Vagina (tissue), 2 donors: ENCODE measurements at regions not wholly inside any gene's neighbourhood (a gene's known extent, or its start where the extent isn't known, plus 50 kb on each side); places are given as distances from the start of the nearest gene placed in this dataset.

Source experiments
- DNase-seq, 2 donors: peaks; one replicate each; pipeline ENCODE4 v3.0.0-alpha.2; 2017; ENCODE audit errors: extremely low spot score in 2 of 2
- H3K27ac ChIP-seq: fragments of 200-600 bp; sonication (generic); one replicate; pipeline ENCODE4 v1.5.1; 2019
- H3K27me3 ChIP-seq: fragments of 200-600 bp; sonication (generic); one replicate; pipeline ENCODE4 v1.5.1; 2019
- H3K36me3 ChIP-seq, 2 donors: fragments of 200-600 bp; sonication (generic); one replicate each; pipeline ENCODE4 v1.5.1; 2017 to 2019
- H3K4me1 ChIP-seq: fragments of 200-600 bp; sonication (generic); one replicate; pipeline ENCODE4 v1.5.1; 2019
- H3K4me3 ChIP-seq, 2 donors: fragments of 200-600 bp; sonication (generic); 1 replicate in 1 of 2; 2 replicates in 1 of 2; pipeline ENCODE4 v1.5.1; 2016 to 2019
- H3K9me3 ChIP-seq: fragments of 200-600 bp; sonication (generic); one replicate; pipeline ENCODE4 v1.5.1; 2019
- CTCF ChIP-seq, 3 experiments: fragments of 450-650 bp in 2 of 3; fragments of 200-600 bp in 1 of 3; sonication (generic) in 1 of 3; IDR thresholded peaks; one replicate each; pipeline ENCODE4 v1.5.1; 2017 to 2019; ENCODE audit warnings: antibody characterized with exemption in 3 of 3, mild to moderate bottlenecking in 2 of 3, moderate library complexity in 2 of 3
- POLR2A ChIP-seq, 2 donors: fragments of 450-650 bp; IDR thresholded peaks; one replicate each; pipeline ENCODE4 v1.6.1; 2017; ENCODE audit warnings: antibody characterized with exemption in 2 of 2, mild to moderate bottlenecking in 2 of 2, moderate library complexity in 2 of 2
- POLR2AphosphoS5 ChIP-seq, 2 donors: sonication (generic); formaldehyde crosslinking; IDR thresholded peaks; one replicate each; pipeline ENCODE4 v1.9.0; 2017; ENCODE audit warnings: antibody characterized with exemption in 2 of 2, mild to moderate bottlenecking in 2 of 2, low read depth in 1 of 2; ENCODE audit not compliant: insufficient read depth in 1 of 2
- intact Hi-C: fragments of 100-400 bp; cut with DNase I; formaldehyde crosslinking; loops from one replicate; pipeline ENCODE4 v1.15.1; 2023

- no peak overlapping the region for H3K27ac ChIP-seq
- H3K36me3 ChIP-seq, result no peaks in the 10 kb centered on the region
- no peaks in the 10 kb centered on the region for H3K4me1 ChIP-seq
- intact Hi-C loops, result no loop called here
- H3K27me3 ChIP-seq, result no peaks in the 10 kb centered on the region
- DNase-seq, result no peak
- no peaks in the 10 kb centered on the region for H3K9me3 ChIP-seq
- TF ChIP-seq POLR2AphosphoS5 (IDR thresholded peaks at IDR 0.05; ENCODE audit: insufficient read depth in 1 of 2, low read depth in 1 of 2), result no peak
- no peak for TF ChIP-seq POLR2A (IDR thresholded peaks at IDR 0.05)
- TF ChIP-seq CTCF (IDR thresholded peaks at IDR 0.05), result no peak
- H3K4me3 ChIP-seq, result no peak overlapping the region
Measured at GRCh38 chr21:21605521-21605920, 607.3 kb downstream of the NCAM2 start.

- TF ChIP-seq CTCF (IDR thresholded peaks at IDR 0.05), result no peak
- no peak for TF ChIP-seq POLR2AphosphoS5 (IDR thresholded peaks at IDR 0.05; ENCODE audit: insufficient read depth in 1 of 2, low read depth in 1 of 2)
- no peak for TF ChIP-seq POLR2A (IDR thresholded peaks at IDR 0.05)
- Histone ChIP-seq H3K9me3 (no peaks in the 10 kb centered on the region), H3K4me1 (no peaks in the 10 kb centered on the region), H3K36me3 (no peaks in the 10 kb centered on the region), H3K27me3 (no peaks in the 10 kb centered on the region), H3K4me3 (no peak overlapping the region), H3K27ac (no peak overlapping the region)
- intact Hi-C loops, result no loop called here
- DNase-seq, result no peak
Measured at GRCh38 chr21:21606041-21606440, 607.8 kb downstream of the NCAM2 start.

- H3K4me1 ChIP-seq, result no peaks in the 10 kb centered on the region
- intact Hi-C loops, result no loop called here
- no peak for TF ChIP-seq POLR2A (IDR thresholded peaks at IDR 0.05)
- peak in 1 of 2 donors; percentile 61 for TF ChIP-seq POLR2AphosphoS5 (IDR thresholded peaks at IDR 0.05; ENCODE audit: insufficient read depth in 1 of 2, low read depth in 1 of 2)
Measured at GRCh38 chr21:21612466-21612865, 614.3 kb downstream of the NCAM2 start.

GRCh38 chr21:21614966-21615365, 616.8 kb downstream of the NCAM2 start:
- no peak for DNase-seq
- H3K9me3 ChIP-seq, result no peaks in the 10 kb centered on the region
- no peaks in the 10 kb centered on the region for H3K36me3 ChIP-seq
- H3K4me1 ChIP-seq, result no peaks in the 10 kb centered on the region
- H3K27ac ChIP-seq, result no peak overlapping the region
- H3K27me3 ChIP-seq, result no peaks in the 10 kb centered on the region
- intact Hi-C loops, result no loop called here
- TF ChIP-seq CTCF (IDR thresholded peaks at IDR 0.05) (no peak), POLR2AphosphoS5 (IDR thresholded peaks at IDR 0.05; ENCODE audit: insufficient read depth in 1 of 2, low read depth in 1 of 2) (no peak), POLR2A (IDR thresholded peaks at IDR 0.05) (no peak)
- H3K4me3 ChIP-seq, result no peak overlapping the region

More at GRCh38 chr21:21612466-21612865, 614.3 kb downstream of the NCAM2 start:
- no peaks in the 10 kb centered on the region for H3K9me3 ChIP-seq
- H3K36me3 ChIP-seq, result no peaks in the 10 kb centered on the region
- no peak overlapping the region for H3K4me3 ChIP-seq
- no peaks in the 10 kb centered on the region for H3K27me3 ChIP-seq
- DNase-seq, result no peak
- H3K27ac ChIP-seq, result no peak overlapping the region

GRCh38 chr21:21622460-21623234, 624.4 kb downstream of the NCAM2 start:
- no peaks in the 10 kb centered on the region for H3K9me3 ChIP-seq
- H3K4me3 ChIP-seq, result no peak overlapping the region
- H3K27ac ChIP-seq, result no peak overlapping the region
- no peaks in the 10 kb centered on the region for H3K36me3 ChIP-seq
- H3K4me1 ChIP-seq, result no peaks in the 10 kb centered on the region
- DNase-seq, result no peak
- H3K27me3 ChIP-seq, result no peaks in the 10 kb centered on the region
- TF ChIP-seq POLR2A (IDR thresholded peaks at IDR 0.05) (no peak), POLR2AphosphoS5 (IDR thresholded peaks at IDR 0.05; ENCODE audit: insufficient read depth in 1 of 2, low read depth in 1 of 2) (no peak), CTCF (IDR thresholded peaks at IDR 0.05) (no peak)
- intact Hi-C loops, result no loop called here
